Breast epithelium (tissue), 3 donors: ENCODE measurements at regions not wholly inside any gene's neighbourhood (a gene's known extent, or its start where the extent isn't known, plus 50 kb on each side); places are given as distances from the start of the nearest gene placed in this dataset.

Source experiments
- POLR2A ChIP-seq: fragments of 450-650 bp; IDR thresholded peaks from one replicate; pipeline ENCODE4 v1.6.1; 2016; ENCODE audit warnings: antibody characterized with exemption, mild to moderate bottlenecking, moderate library complexity
- TF ChIP-seq, protein P1 (sequence below), 3 donors: fragments of 450-650 bp; IDR thresholded peaks; one replicate each; pipeline ENCODE4 v1.5.1; 2016 to 2017; ENCODE audit warnings: antibody characterized with exemption in 3 of 3, mild to moderate bottlenecking in 3 of 3, moderate library complexity in 3 of 3

GRCh38 chr14:71856199-71856919, 75.9 kb upstream of the RGS6 start:
- TF ChIP-seq, protein P1, sequence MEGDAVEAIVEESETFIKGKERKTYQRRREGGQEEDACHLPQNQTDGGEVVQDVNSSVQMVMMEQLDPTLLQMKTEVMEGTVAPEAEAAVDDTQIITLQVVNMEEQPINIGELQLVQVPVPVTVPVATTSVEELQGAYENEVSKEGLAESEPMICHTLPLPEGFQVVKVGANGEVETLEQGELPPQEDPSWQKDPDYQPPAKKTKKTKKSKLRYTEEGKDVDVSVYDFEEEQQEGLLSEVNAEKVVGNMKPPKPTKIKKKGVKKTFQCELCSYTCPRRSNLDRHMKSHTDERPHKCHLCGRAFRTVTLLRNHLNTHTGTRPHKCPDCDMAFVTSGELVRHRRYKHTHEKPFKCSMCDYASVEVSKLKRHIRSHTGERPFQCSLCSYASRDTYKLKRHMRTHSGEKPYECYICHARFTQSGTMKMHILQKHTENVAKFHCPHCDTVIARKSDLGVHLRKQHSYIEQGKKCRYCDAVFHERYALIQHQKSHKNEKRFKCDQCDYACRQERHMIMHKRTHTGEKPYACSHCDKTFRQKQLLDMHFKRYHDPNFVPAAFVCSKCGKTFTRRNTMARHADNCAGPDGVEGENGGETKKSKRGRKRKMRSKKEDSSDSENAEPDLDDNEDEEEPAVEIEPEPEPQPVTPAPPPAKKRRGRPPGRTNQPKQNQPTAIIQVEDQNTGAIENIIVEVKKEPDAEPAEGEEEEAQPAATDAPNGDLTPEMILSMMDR (IDR thresholded peaks at IDR 0.05): no peak
- no peak for TF ChIP-seq POLR2A
